ENCODE measurements at regions not wholly inside any gene's neighbourhood (a gene's known extent, or its start where the extent isn't known, plus 50 kb on each side); places are given as distances from the start of the nearest gene placed in this dataset.
"Not testable (repeated sequence)": the region's sequence is repeated elsewhere in the genome, so short reads cannot be mapped to it uniquely, and the experiment has no call there.

- no peak for DNase-seq (ENCODE audit: low spot score)
Observed at GRCh38 chr5:103993031-103993430, 430.4 kb upstream of the NUDT12 start.

- DNase-seq (ENCODE audit: low spot score) = no peak
Observed at GRCh38 chr5:103990064-103990463, 427.5 kb upstream of the NUDT12 start.

GRCh38 chr5:103981592-103981991 is 419.0 kb upstream of the NUDT12 start:
- DNase-seq (ENCODE audit: low spot score) = no peak

GRCh38 chr5:103973669-103974068 is 411.1 kb upstream of the NUDT12 start:
- DNase-seq (ENCODE audit: low spot score) = no peak

GRCh38 chr5:103966295-103966694 is 403.7 kb upstream of the NUDT12 start:
- DNase-seq (ENCODE audit: low spot score) = not testable (repeated sequence)

GRCh38 chr5:103962023-103962422 is 399.4 kb upstream of the NUDT12 start:
- no peak for DNase-seq (ENCODE audit: low spot score)

- DNase-seq (ENCODE audit: low spot score) = no peak
Observed at GRCh38 chr5:103953601-103954382, 391.2 kb upstream of the NUDT12 start.

GRCh38 chr5:103951776-103952175 is 389.2 kb upstream of the NUDT12 start:
- DNase-seq (ENCODE audit: low spot score) = no peak

GRCh38 chr5:103943230-103943629 is 380.6 kb upstream of the NUDT12 start:
- DNase-seq (ENCODE audit: low spot score) = no peak

GRCh38 chr5:103942587-103943186 is 380.1 kb upstream of the NUDT12 start:
- no peak for DNase-seq (ENCODE audit: low spot score)

GRCh38 chr5:103941596-103941995 is 379.0 kb upstream of the NUDT12 start:
- no peak for DNase-seq (ENCODE audit: low spot score)

- DNase-seq (ENCODE audit: low spot score) = no peak
Observed at GRCh38 chr5:103938146-103938695, 375.6 kb upstream of the NUDT12 start.

GRCh38 chr5:103929338-103930013 is 366.9 kb upstream of the NUDT12 start:
- no peak for DNase-seq (ENCODE audit: low spot score)

- no peak for DNase-seq (ENCODE audit: low spot score)
Observed at GRCh38 chr5:103927739-103928138, 365.1 kb upstream of the NUDT12 start.

GRCh38 chr5:103923616-103924168 is 361.1 kb upstream of the NUDT12 start:
- DNase-seq (ENCODE audit: low spot score) = no peak

- DNase-seq (ENCODE audit: low spot score) = no peak
Observed at GRCh38 chr5:103919506-103919905, 356.9 kb upstream of the NUDT12 start.

- DNase-seq (ENCODE audit: low spot score) = no peak
Observed at GRCh38 chr5:103918668-103919367, 356.2 kb upstream of the NUDT12 start.

- DNase-seq (ENCODE audit: low spot score) = no peak
Observed at GRCh38 chr5:103915081-103915480, 352.5 kb upstream of the NUDT12 start.

GRCh38 chr5:103910786-103911185 is 348.2 kb upstream of the NUDT12 start:
- no peak for DNase-seq (ENCODE audit: low spot score)

- no peak for DNase-seq (ENCODE audit: low spot score)
Observed at GRCh38 chr5:103910011-103910410, 347.4 kb upstream of the NUDT12 start.

- DNase-seq (ENCODE audit: low spot score) = no peak
Observed at GRCh38 chr5:103909391-103909790, 346.8 kb upstream of the NUDT12 start.

Measured in kidney capillary endothelial cell (primary cell).